RCC 7860 (cell line): ENCODE measurements at regions not wholly inside any gene's neighbourhood (a gene's known extent, or its start where the extent isn't known, plus 50 kb on each side); places are given as distances from the start of the nearest gene placed in this dataset.
A peak's percentile ranks its signal among the peaks of the same experiment; 100 is the strongest.

ENCODE experiments used
- DNase-seq: peaks from one replicate; pipeline ENCODE4 v3.0.0-alpha.2; 2015; ENCODE audit warnings: low spot score
- FAIRE-seq: peaks from 2 replicates; lab custom pipeline; 2012; peaks lifted over from hg19 to GRCh38; lab: Jason Lieb, UNC

- peak; percentile 43 for DNase-seq
- peak; percentile 77 for FAIRE-seq
Observed at GRCh38 chr21:26225046-26225445, 54.5 kb upstream of the APP start.

GRCh38 chr21:26224366-26224765 lies 53.8 kb upstream of the APP start:
- FAIRE-seq (peak; percentile 76), DNase-seq (peak; percentile 33)
